ENCODE measurements at regions not wholly inside any gene's neighbourhood (a gene's known extent, or its start where the extent isn't known, plus 50 kb on each side); places are given as distances from the start of the nearest gene placed in this dataset.
A peak's percentile ranks its signal among the peaks of the same experiment; 100 is the strongest.
"Not testable (repeated sequence)": the region's sequence is repeated elsewhere in the genome, so short reads cannot be mapped to it uniquely, and the experiment has no call there.

GRCh38 chr13:69615055-69615454 lies 492.6 kb upstream of the ATXN8OS start:
- H3K4me1 ChIP-seq (ENCODE audit: control insufficient read depth, insufficient read depth, low read length); DNase-seq; H3K4me3 ChIP-seq (ENCODE audit: low read length); H3K27me3 ChIP-seq (ENCODE audit: control insufficient read depth, insufficient read depth, low read length); H3K27ac ChIP-seq (ENCODE audit: low read length); H3K9me3 ChIP-seq (replicated peaks; ENCODE audit: control insufficient read depth, low read depth, low read length); H3K36me3 ChIP-seq (ENCODE audit: control insufficient read depth, insufficient read depth, low read length): not testable (repeated sequence)
- WGBS (ENCODE audit: insufficient coverage): no CpG with 5 or more reads among the region's 8 CpGs

DNA sequence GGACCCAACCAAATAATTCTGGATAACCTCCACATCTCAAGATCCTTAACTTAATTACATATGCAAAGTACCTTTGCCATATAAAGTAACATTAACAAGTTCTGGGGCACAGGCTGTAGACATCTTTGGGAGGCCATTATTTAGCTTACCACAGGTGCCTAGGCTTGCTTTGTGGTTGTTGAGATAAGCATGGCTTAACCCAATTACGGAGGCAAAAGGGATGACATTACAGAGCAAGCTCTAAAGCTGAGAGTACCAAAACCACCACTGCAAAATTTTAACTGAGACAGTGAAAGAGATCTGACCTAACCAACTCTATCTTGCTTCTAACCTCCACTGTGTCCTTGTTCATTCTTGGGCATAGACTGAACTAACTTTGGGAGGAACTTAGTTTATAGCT lies 502.9 kb upstream of the ATXN8OS start:
- WGBS (ENCODE audit: insufficient coverage): no CpG with 5 or more reads among the region's 1 CpG
- no peaks in the 10 kb centered on the region for H3K9me3 ChIP-seq (replicated peaks; ENCODE audit: control insufficient read depth, low read depth, low read length)
- no peak overlapping the region for H3K4me3 ChIP-seq (ENCODE audit: low read length)
- H3K27ac ChIP-seq (ENCODE audit: low read length): no peak overlapping the region
- H3K36me3 ChIP-seq (ENCODE audit: control insufficient read depth, insufficient read depth, low read length): no peaks in the 10 kb centered on the region
- H3K4me1 ChIP-seq (ENCODE audit: control insufficient read depth, insufficient read depth, low read length): no peaks in the 10 kb centered on the region
- DNase-seq: no peak
- no peaks in the 10 kb centered on the region for H3K27me3 ChIP-seq (ENCODE audit: control insufficient read depth, insufficient read depth, low read length)

GRCh38 chr13:69603144-69603853 lies 504.3 kb upstream of the ATXN8OS start:
- Histone ChIP-seq H3K27ac (ENCODE audit: low read length) (no peak overlapping the region), H3K9me3 (replicated peaks; ENCODE audit: control insufficient read depth, low read depth, low read length) (no peaks in the 10 kb centered on the region), H3K36me3 (ENCODE audit: control insufficient read depth, insufficient read depth, low read length) (no peaks in the 10 kb centered on the region), H3K4me3 (ENCODE audit: low read length) (no peak overlapping the region), H3K4me1 (ENCODE audit: control insufficient read depth, insufficient read depth, low read length) (no peaks in the 10 kb centered on the region), H3K27me3 (ENCODE audit: control insufficient read depth, insufficient read depth, low read length) (no peaks in the 10 kb centered on the region)
- WGBS (ENCODE audit: insufficient coverage): 86% methylated on average over 1 of the region's 3 CpGs
- no peak for DNase-seq

- no peaks in the 10 kb centered on the region for H3K36me3 ChIP-seq (ENCODE audit: control insufficient read depth, insufficient read depth, low read length)
- no peak overlapping the region for H3K4me3 ChIP-seq (ENCODE audit: low read length)
- H3K27ac ChIP-seq (ENCODE audit: low read length): no peak overlapping the region
- WGBS (ENCODE audit: insufficient coverage): no CpG with 5 or more reads among the region's 3 CpGs
- no peaks in the 10 kb centered on the region for H3K27me3 ChIP-seq (ENCODE audit: control insufficient read depth, insufficient read depth, low read length)
- H3K9me3 ChIP-seq (replicated peaks; ENCODE audit: control insufficient read depth, low read depth, low read length): no peaks in the 10 kb centered on the region
- H3K4me1 ChIP-seq (ENCODE audit: control insufficient read depth, insufficient read depth, low read length): no peaks in the 10 kb centered on the region
- no peak for DNase-seq
Measured at GRCh38 chr13:69601661-69602060, 506.0 kb upstream of the ATXN8OS start.

GRCh38 chr13:69600811-69601210 lies 506.8 kb upstream of the ATXN8OS start:
- H3K27ac ChIP-seq (ENCODE audit: low read length): no peak overlapping the region
- 80% methylated on average over 1 of the region's 3 CpGs for WGBS (ENCODE audit: insufficient coverage)
- no peaks in the 10 kb centered on the region for H3K4me1 ChIP-seq (ENCODE audit: control insufficient read depth, insufficient read depth, low read length)
- no peaks in the 10 kb centered on the region for H3K27me3 ChIP-seq (ENCODE audit: control insufficient read depth, insufficient read depth, low read length)
- peak; percentile 63 for DNase-seq
- H3K9me3 ChIP-seq (replicated peaks; ENCODE audit: control insufficient read depth, low read depth, low read length): no peaks in the 10 kb centered on the region
- no peaks in the 10 kb centered on the region for H3K36me3 ChIP-seq (ENCODE audit: control insufficient read depth, insufficient read depth, low read length)
- H3K4me3 ChIP-seq (ENCODE audit: low read length): no peak overlapping the region

- Histone ChIP-seq H3K27me3 (ENCODE audit: control insufficient read depth, insufficient read depth, low read length) (no peaks in the 10 kb centered on the region), H3K4me3 (ENCODE audit: low read length) (no peak overlapping the region), H3K9me3 (replicated peaks; ENCODE audit: control insufficient read depth, low read depth, low read length) (no peaks in the 10 kb centered on the region), H3K27ac (ENCODE audit: low read length) (no peak overlapping the region), H3K36me3 (ENCODE audit: control insufficient read depth, insufficient read depth, low read length) (no peaks in the 10 kb centered on the region), H3K4me1 (ENCODE audit: control insufficient read depth, insufficient read depth, low read length) (no peaks in the 10 kb centered on the region)
- 100% methylated on average over 1 of the region's 5 CpGs for WGBS (ENCODE audit: insufficient coverage)
- DNase-seq: no peak
Measured at GRCh38 chr13:69597088-69597487, 510.5 kb upstream of the ATXN8OS start.

DNA sequence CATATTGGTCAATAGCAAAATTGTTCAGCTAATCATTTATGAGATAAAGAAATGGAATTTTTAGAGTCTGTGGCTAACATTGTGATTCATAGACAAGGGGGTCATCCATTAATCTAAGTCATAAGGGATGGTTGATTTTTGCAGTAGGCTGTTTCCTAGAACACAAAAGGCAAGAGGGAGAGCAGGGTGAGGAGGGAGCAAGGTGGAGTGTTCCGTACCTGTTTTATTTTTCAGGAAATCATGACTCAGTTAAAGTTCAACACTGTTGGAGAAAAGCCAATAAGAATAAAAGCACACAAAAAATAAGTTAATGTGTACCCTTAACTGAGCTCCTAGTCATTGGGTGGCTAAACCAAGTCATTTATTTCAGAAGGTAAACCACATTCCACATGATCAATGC lies 512.4 kb upstream of the ATXN8OS start:
- H3K4me1 ChIP-seq (ENCODE audit: control insufficient read depth, insufficient read depth, low read length): no peaks in the 10 kb centered on the region
- WGBS (ENCODE audit: insufficient coverage): no CpG with 5 or more reads among the region's 1 CpG
- no peaks in the 10 kb centered on the region for H3K9me3 ChIP-seq (replicated peaks; ENCODE audit: control insufficient read depth, low read depth, low read length)
- no peak overlapping the region for H3K4me3 ChIP-seq (ENCODE audit: low read length)
- DNase-seq: no peak
- no peaks in the 10 kb centered on the region for H3K36me3 ChIP-seq (ENCODE audit: control insufficient read depth, insufficient read depth, low read length)
- no peak overlapping the region for H3K27ac ChIP-seq (ENCODE audit: low read length)
- H3K27me3 ChIP-seq (ENCODE audit: control insufficient read depth, insufficient read depth, low read length): no peaks in the 10 kb centered on the region

- H3K4me1 ChIP-seq (ENCODE audit: control insufficient read depth, insufficient read depth, low read length): no peaks in the 10 kb centered on the region
- H3K9me3 ChIP-seq (replicated peaks; ENCODE audit: control insufficient read depth, low read depth, low read length): no peaks in the 10 kb centered on the region
- no CpG with 5 or more reads among the region's 2 CpGs for WGBS (ENCODE audit: insufficient coverage)
- DNase-seq: no peak
- H3K27me3 ChIP-seq (ENCODE audit: control insufficient read depth, insufficient read depth, low read length): no peaks in the 10 kb centered on the region
- no peak overlapping the region for H3K4me3 ChIP-seq (ENCODE audit: low read length)
- no peak overlapping the region for H3K27ac ChIP-seq (ENCODE audit: low read length)
- H3K36me3 ChIP-seq (ENCODE audit: control insufficient read depth, insufficient read depth, low read length): no peaks in the 10 kb centered on the region
Measured at GRCh38 chr13:69591437-69591836, 516.2 kb upstream of the ATXN8OS start.

- no peak for DNase-seq
- H3K27ac ChIP-seq (ENCODE audit: low read length): no peak overlapping the region
- no CpG with 5 or more reads among the region's 5 CpGs for WGBS (ENCODE audit: insufficient coverage)
- H3K36me3 ChIP-seq (ENCODE audit: control insufficient read depth, insufficient read depth, low read length): no peaks in the 10 kb centered on the region
- no peaks in the 10 kb centered on the region for H3K4me1 ChIP-seq (ENCODE audit: control insufficient read depth, insufficient read depth, low read length)
- no peaks in the 10 kb centered on the region for H3K27me3 ChIP-seq (ENCODE audit: control insufficient read depth, insufficient read depth, low read length)
- H3K4me3 ChIP-seq (ENCODE audit: low read length): no peak overlapping the region
- H3K9me3 ChIP-seq (replicated peaks; ENCODE audit: control insufficient read depth, low read depth, low read length): no peaks in the 10 kb centered on the region
Measured at GRCh38 chr13:69589531-69590235, 517.9 kb upstream of the ATXN8OS start.

- Histone ChIP-seq H3K27ac (ENCODE audit: low read length) (no peak overlapping the region), H3K36me3 (ENCODE audit: control insufficient read depth, insufficient read depth, low read length) (no peaks in the 10 kb centered on the region), H3K9me3 (replicated peaks; ENCODE audit: control insufficient read depth, low read depth, low read length) (no peaks in the 10 kb centered on the region), H3K27me3 (ENCODE audit: control insufficient read depth, insufficient read depth, low read length) (no peaks in the 10 kb centered on the region), H3K4me3 (ENCODE audit: low read length) (no peak overlapping the region), H3K4me1 (ENCODE audit: control insufficient read depth, insufficient read depth, low read length) (no peaks in the 10 kb centered on the region)
- no peak for DNase-seq
- WGBS (ENCODE audit: insufficient coverage): no CpG with 5 or more reads among the region's 1 CpG
Measured at GRCh38 chr13:69585656-69586055, 522.0 kb upstream of the ATXN8OS start.

Data from muscle of leg (tissue), 3 donors.